ENCODE measurements at regions not wholly inside any gene's neighbourhood (a gene's known extent, or its start where the extent isn't known, plus 50 kb on each side); places are given as distances from the start of the nearest gene placed in this dataset.

DNA sequence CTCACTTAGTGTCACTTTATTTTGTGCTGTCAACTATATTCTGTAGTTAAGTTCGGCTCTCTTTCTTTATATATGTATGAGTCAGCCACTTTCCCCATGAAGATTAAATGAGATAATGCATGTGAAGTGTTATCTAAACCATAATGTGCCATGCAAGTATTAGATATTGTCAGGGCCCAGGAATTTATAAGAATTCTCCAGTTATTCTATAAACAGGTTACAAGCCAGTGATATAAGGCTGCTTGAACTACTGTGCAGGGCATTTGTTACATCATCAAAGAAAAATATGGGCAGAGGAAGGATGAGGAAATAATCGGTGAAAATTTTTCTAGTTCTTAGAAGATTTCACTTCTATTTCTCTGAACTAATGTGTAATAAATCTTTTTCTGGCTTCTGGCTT, 1049.0 kb upstream of the NR2F2 start:
- no peak for DNase-seq (ENCODE audit: low read depth in 2 of 2)

DNA sequence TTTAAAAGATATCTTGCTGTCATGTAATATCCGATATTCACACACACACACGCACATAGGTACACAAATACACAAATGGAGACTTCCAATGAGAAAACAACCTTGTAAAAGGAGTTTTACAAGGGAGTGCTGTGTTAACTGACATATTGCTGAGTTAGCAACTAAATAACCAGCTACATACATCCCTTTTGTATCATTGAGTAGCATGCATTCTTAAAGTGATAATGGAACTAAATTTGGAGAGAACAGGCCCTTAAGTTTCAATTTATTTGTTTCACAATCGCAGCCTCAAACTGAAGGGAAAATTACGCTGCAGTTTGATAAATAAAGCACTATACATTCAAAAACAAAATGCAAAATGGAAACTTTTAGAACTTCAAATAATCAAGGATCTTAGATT, 1046.0 kb upstream of the NR2F2 start:
- no peak for DNase-seq (ENCODE audit: low read depth in 2 of 2)

DNA sequence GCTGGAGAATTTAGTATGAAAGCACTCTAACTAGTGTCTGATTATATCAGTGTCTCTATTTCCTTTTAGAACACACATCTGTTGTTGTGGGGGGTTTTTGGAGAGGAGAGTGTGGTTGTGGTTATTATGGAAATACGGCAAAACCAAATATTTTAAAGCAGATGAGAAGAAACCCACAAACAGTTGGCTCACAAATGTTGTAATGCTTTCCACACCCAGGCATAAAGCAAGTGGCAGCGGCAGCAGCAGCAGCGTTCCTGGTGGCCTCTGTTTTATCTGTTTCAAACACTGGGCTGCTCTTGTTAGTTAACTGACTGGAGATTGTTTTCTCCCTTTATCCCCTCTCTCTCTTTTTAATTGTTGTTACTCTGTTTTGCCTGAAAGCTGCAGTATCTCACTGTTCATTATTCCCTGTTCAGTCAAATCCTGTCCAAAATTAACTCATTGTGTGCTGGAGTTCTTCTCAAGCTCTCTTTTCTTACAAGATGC, 1045.5 kb upstream of the NR2F2 start:
- DNase-seq (ENCODE audit: low read depth in 2 of 2), result no peak

DNA sequence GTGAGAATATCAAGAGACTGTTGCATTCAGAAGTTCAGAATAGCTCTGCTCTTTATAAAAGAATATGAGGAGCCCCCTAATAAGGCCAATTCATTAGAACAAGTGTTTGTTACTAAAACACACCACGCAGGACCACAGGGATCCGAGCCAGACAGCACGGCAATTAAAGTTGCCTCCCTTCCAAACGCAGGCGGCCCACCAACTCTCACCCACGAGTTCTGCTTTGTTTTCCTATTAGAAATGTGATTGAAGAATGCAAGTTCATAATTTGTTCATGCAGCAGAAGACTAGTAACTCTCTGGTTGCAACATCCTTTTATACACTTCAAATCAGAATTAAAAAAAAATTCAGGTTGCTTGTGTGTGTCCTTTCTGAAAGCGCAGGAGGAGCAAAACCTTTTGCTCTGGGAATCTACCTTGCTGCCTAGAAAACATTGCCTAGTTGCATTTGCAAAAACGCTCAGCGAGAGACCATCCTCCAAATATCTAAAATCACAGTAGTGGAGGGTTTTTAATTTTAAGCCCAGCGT, 1044.1 kb upstream of the NR2F2 start:
- no peak for DNase-seq (ENCODE audit: low read depth in 2 of 2)

- no peak for DNase-seq (ENCODE audit: low read depth in 2 of 2)
These were observed 1042.8 kb upstream of the NR2F2 start for GRCh38 chr15:95287720-95288103.

DNA sequence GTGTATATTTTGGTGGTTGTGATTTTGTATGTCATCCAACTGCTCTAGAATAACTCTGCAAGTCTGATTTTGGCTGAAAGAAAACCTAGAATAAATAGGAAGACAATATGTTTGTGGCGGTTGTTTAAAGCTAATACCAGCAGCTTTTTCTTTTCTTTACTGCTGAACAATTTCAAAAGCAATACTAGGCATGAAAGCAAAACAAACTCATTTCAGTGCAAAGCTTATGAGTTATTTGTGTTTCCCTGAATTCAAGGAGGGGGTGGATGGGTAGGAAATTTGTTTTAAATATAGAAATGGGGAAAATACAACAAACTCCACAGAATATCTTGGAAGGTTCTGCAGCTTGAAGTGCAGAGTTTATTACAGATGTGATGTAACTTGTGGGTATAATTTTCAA, 1041.9 kb upstream of the NR2F2 start:
- no peak for DNase-seq (ENCODE audit: low read depth in 2 of 2)

- no peak for DNase-seq (ENCODE audit: low read depth in 2 of 2)
These were observed 1040.1 kb upstream of the NR2F2 start for GRCh38 chr15:95290176-95290974.

GRCh38 chr15:95291898-95292472, 1038.5 kb upstream of the NR2F2 start:
- DNase-seq (ENCODE audit: low read depth in 2 of 2), result no peak

DNA sequence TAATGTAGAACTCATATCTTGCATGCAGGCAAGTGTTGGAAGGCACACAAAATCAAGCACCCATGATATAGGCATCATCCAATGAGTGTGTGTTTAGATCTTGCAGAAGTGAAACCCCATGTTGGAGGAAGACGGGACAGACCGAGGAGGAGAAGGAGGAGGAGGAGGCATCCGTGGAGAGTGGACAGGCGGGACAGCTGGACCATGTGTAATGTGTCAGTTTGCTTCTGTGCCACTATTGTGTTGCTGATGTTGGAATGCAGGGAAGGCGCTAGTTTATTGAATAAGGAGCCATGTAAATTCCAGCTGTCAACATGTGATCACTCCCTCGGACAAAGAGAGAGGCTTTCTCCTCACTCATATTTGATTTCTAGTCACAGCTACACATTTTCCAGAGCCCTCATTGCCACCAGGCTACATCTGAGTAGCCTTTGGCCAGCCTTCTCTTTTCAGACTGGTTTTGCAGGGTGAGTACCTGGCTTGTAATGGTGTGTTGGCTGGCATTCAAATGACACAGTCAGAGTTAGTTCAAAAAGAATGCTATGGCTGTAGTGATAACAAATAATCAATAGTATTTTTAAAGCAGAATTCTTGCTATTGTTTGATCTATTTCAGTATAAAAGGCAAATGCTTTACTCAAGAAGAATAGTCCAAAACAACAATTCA, 1037.6 kb upstream of the NR2F2 start:
- no peak for DNase-seq (ENCODE audit: low read depth in 2 of 2)

DNA sequence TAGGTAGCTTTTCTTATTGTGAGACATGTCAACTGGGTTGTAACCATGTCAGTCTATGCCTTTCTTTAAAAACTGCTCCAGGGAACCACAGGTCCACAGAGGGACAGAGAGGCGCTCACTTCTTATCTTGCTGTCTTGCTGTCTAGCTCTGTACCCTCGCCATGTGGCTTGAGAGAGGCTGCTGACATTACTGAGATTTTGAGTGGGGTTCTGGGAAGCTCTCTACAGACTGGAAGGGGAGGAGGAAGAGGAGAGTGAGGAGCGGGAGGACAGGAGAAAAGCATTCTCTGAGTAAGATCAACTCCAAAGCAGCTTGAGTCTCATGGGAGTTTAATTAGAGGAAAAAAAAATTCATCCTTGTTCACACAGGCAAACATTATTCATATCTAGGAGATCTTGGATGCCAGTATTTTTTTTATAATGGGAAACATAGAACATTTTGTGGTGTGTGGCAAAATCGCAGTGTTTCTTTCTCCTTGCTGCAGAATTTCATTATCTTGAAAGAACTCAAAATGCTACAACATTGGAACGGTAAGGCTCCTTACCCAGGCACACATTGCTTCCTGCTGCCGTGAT, 1037.0 kb upstream of the NR2F2 start:
- no peak for DNase-seq (ENCODE audit: low read depth in 2 of 2)

GRCh38 chr15:95295363-95295762, 1035.1 kb upstream of the NR2F2 start:
- no peak for DNase-seq (ENCODE audit: low read depth in 2 of 2)

- DNase-seq (ENCODE audit: low read depth in 2 of 2), result no peak
These were observed 1034.4 kb upstream of the NR2F2 start for GRCh38 chr15:95295896-95296625.

GRCh38 chr15:95296643-95297042, 1033.9 kb upstream of the NR2F2 start:
- no peak for DNase-seq (ENCODE audit: low read depth in 2 of 2)

- DNase-seq (ENCODE audit: low read depth in 2 of 2), result no peak
These were observed 1031.8 kb upstream of the NR2F2 start for GRCh38 chr15:95298729-95299128.

- DNase-seq (ENCODE audit: low read depth in 2 of 2), result no peak
These were observed 1029.5 kb upstream of the NR2F2 start for GRCh38 chr15:95300958-95301357.

DNA sequence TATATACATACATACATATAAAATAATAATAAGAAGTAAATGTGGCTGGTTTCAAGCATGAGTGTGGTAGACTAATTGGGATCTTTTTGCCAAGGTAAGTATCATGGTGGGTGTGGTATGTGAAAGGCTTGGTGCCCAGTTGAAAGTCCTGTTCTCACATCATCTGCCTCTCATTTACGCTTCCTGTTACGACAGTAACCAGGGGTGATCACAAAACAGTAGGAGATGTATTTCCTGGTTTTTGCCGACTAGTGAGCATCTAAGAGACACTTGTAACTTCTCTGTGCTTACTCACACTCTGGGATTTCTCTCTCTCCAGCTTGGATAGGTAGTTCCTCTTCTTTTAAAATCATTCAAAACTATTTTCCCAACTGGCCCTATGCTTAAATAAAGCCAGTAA, 1028.3 kb upstream of the NR2F2 start:
- DNase-seq (ENCODE audit: low read depth in 2 of 2), result no peak

DNA sequence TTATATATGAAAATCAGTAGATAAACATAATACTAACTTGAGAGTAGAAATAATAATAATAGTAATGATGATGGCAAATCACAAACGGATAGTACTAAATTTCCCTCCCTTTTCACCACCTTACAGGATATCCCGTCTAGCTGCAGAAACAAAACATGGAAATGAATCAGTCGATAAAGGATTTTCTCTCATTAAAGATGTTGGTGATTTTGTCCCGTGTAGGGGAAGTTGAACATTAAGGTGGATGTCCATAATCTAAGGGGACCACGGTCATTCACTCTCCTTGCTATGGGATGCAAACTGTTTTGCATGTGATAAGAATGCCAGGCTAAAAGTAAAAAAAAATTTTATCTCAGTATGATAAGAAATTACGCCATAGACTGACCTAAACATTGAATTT, 1027.7 kb upstream of the NR2F2 start:
- DNase-seq (ENCODE audit: low read depth in 2 of 2), result no peak

DNA sequence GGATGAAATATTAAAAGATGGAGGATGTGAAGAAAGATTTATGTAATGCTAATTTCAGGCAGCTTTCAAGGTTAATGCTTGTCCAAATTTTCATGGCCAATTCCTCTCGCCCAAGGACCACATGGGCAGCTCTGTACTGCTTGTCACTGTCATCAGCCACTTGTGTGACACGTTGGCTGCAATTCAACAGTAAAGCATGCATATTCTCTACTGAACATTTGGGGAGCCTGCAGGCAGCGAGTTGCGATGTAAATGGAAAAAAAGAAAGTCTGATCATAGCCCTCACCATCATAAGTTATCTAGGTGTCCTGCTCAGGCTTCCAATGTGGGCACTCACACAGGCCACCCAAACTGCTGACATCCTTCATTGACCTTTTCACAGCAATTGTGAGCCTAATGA, 1026.8 kb upstream of the NR2F2 start:
- no peak for DNase-seq (ENCODE audit: low read depth in 2 of 2)

DNA sequence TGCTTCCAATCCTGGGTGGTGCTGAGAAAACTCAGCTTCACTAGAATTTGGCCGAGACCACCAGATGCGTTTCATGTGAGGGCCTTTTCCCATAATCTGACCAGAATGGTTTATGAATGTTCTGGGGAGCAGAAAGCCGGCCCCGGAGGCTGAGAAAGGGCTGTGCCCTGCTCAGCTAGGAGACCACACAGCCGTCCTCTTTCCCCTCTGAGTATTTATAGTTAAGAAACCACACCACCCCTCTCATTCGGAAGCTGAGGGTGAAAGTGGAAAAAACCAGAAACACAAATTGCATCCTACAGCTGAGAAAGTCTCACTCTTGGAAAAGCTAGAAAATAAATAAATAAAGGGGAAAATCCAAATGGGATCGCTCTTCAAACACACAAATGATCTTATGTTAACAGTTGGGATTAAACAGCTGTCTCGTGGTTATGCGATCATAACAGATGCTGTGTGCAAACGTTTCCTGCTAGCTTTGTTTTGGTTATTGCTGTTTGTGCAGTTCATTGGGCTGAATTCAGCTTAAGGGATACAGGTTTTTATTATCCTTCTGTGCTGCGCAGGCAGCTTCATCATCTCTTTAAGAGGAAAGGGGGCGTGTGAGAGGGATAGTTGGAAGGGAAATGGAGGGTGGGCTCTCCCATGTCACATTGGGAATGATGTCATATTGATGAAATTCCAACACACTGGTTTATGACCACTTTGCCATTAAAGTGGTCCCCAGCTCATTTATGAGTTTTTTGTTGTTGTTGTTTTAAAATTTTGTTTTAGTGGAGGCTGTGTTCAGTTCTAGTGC, 1026.2 kb upstream of the NR2F2 start:
- DNase-seq (ENCODE audit: low read depth in 2 of 2), result no peak

DNA sequence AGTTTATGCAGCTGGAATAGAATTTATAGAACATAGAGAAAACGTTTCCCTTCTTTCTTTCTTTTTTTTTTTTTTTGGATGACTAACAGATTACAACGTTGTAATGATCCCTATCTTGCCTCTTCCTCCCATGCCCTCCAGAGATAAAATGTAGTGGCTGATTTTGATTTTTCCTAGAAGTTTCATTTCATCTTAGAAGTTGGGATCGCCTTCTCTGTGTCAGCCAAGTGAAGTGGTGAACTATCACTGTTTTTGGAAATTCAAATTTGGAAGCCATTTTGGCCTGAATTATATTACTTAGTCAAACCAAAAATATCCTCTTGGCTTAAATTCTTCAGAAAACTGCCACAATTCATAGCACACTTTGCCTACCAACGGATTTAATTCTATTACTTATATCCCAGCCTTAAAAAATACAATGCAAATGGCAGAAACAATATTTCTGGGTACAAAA, 1025.5 kb upstream of the NR2F2 start:
- no peak for DNase-seq (ENCODE audit: low read depth in 2 of 2)

- DNase-seq (ENCODE audit: low read depth in 2 of 2), result no peak
These were observed 1023.4 kb upstream of the NR2F2 start for GRCh38 chr15:95307115-95307514.

All from activated CD4-positive, alpha-beta T cell treated with anti-CD3 and anti-CD28 coated beads for 24 hours (primary cell).